ENCODE measurements at regions not wholly inside any gene's neighbourhood (a gene's known extent, or its start where the extent isn't known, plus 50 kb on each side); places are given as distances from the start of the nearest gene placed in this dataset.

- H3K9me3 ChIP-seq (ENCODE audit: control insufficient read depth, insufficient read depth, low read depth, low read length), result no peaks in the 10 kb centered on the region
- no peaks in the 10 kb centered on the region for H3K27me3 ChIP-seq (ENCODE audit: control insufficient read depth, insufficient read depth, low read length)
- DNase-seq (ENCODE audit: low read depth in 2 of 2), result no peak
Observed at GRCh38 chr2:41694536-41695049, 353.2 kb upstream of the PKDCC start.

GRCh38 chr2:41695198-41696113, 352.4 kb upstream of the PKDCC start:
- TF ChIP-seq CTCF (conservative IDR thresholded peaks at IDR 0.05 in 1 of 2, IDR thresholded peaks at IDR 0.05 in 1 of 2; ENCODE audit: low read depth in 1 of 2, low read length in 2 of 2) (no peak), EZH2 (IDR thresholded peaks at IDR 0.05; ENCODE audit: low read length, missing control alignments) (no peak)
- Histone ChIP-seq H3K9ac (ENCODE audit: insufficient read depth, low read length) (no peak overlapping the region), H4K20me1 (ENCODE audit: control insufficient read depth, extremely low read depth, insufficient read depth, low read length) (no peaks in the 10 kb centered on the region), H3K27ac (ENCODE audit: insufficient read depth, low read length) (no peak overlapping the region), H3K79me2 (ENCODE audit: control insufficient read depth, insufficient read depth, low read length) (no peaks in the 10 kb centered on the region), H3K4me1 (ENCODE audit: control insufficient read depth, extremely low read depth, insufficient read depth, low read length) (no peaks in the 10 kb centered on the region), H3K4me3 (replicated peaks in 1 of 4; ENCODE audit: control extremely low read depth in 1 of 4, insufficient read depth in 1 of 4, low read depth in 3 of 4, low read length in 4 of 4) (no peak overlapping the region), H3K4me2 (ENCODE audit: extremely low read depth, insufficient read depth, low read length) (no peak overlapping the region), H3K9me3 (ENCODE audit: control insufficient read depth, insufficient read depth, low read depth, low read length) (no peaks in the 10 kb centered on the region), H3K36me3 (ENCODE audit: control insufficient read depth, insufficient read depth, low read length) (no peaks in the 10 kb centered on the region), H3K27me3 (ENCODE audit: control insufficient read depth, insufficient read depth, low read length) (no peaks in the 10 kb centered on the region), H2AFZ (ENCODE audit: low read length) (no peak overlapping the region)
- no peak for DNase-seq (ENCODE audit: low read depth in 2 of 2)

More at GRCh38 chr2:41694536-41695049, 353.2 kb upstream of the PKDCC start:
- H3K4me3 ChIP-seq (replicated peaks in 1 of 4; ENCODE audit: control extremely low read depth in 1 of 4, insufficient read depth in 1 of 4, low read depth in 3 of 4, low read length in 4 of 4), result no peak overlapping the region
- H4K20me1 ChIP-seq (ENCODE audit: control insufficient read depth, extremely low read depth, insufficient read depth, low read length), result no peaks in the 10 kb centered on the region
- no peak overlapping the region for H3K27ac ChIP-seq (ENCODE audit: insufficient read depth, low read length)
- H3K4me2 ChIP-seq (ENCODE audit: extremely low read depth, insufficient read depth, low read length), result no peak overlapping the region
- H3K36me3 ChIP-seq (ENCODE audit: control insufficient read depth, insufficient read depth, low read length), result no peaks in the 10 kb centered on the region
- no peaks in the 10 kb centered on the region for H3K79me2 ChIP-seq (ENCODE audit: control insufficient read depth, insufficient read depth, low read length)
- TF ChIP-seq CTCF (conservative IDR thresholded peaks at IDR 0.05 in 1 of 2, IDR thresholded peaks at IDR 0.05 in 1 of 2; ENCODE audit: low read depth in 1 of 2, low read length in 2 of 2), result no peak
- TF ChIP-seq EZH2 (IDR thresholded peaks at IDR 0.05; ENCODE audit: low read length, missing control alignments), result no peak
- H3K9ac ChIP-seq (ENCODE audit: insufficient read depth, low read length), result no peak overlapping the region
- no peaks in the 10 kb centered on the region for H3K4me1 ChIP-seq (ENCODE audit: control insufficient read depth, extremely low read depth, insufficient read depth, low read length)
- H2AFZ ChIP-seq (ENCODE audit: low read length), result no peak overlapping the region

- DNase-seq (ENCODE audit: low read depth in 2 of 2), result no peak
- Histone ChIP-seq H3K36me3 (ENCODE audit: control insufficient read depth, insufficient read depth, low read length) (no peaks in the 10 kb centered on the region), H3K4me3 (replicated peaks in 1 of 4; ENCODE audit: control extremely low read depth in 1 of 4, insufficient read depth in 1 of 4, low read depth in 3 of 4, low read length in 4 of 4) (no peak overlapping the region), H2AFZ (ENCODE audit: low read length) (no peak overlapping the region), H3K9ac (ENCODE audit: insufficient read depth, low read length) (no peak overlapping the region), H3K27me3 (ENCODE audit: control insufficient read depth, insufficient read depth, low read length) (no peaks in the 10 kb centered on the region), H3K9me3 (ENCODE audit: control insufficient read depth, insufficient read depth, low read depth, low read length) (no peaks in the 10 kb centered on the region), H3K4me2 (ENCODE audit: extremely low read depth, insufficient read depth, low read length) (no peak overlapping the region), H4K20me1 (ENCODE audit: control insufficient read depth, extremely low read depth, insufficient read depth, low read length) (no peaks in the 10 kb centered on the region), H3K4me1 (ENCODE audit: control insufficient read depth, extremely low read depth, insufficient read depth, low read length) (no peaks in the 10 kb centered on the region), H3K79me2 (ENCODE audit: control insufficient read depth, insufficient read depth, low read length) (no peaks in the 10 kb centered on the region), H3K27ac (ENCODE audit: insufficient read depth, low read length) (no peak overlapping the region)
- TF ChIP-seq CTCF (conservative IDR thresholded peaks at IDR 0.05 in 1 of 2, IDR thresholded peaks at IDR 0.05 in 1 of 2; ENCODE audit: low read depth in 1 of 2, low read length in 2 of 2), result no peak
- TF ChIP-seq EZH2 (IDR thresholded peaks at IDR 0.05; ENCODE audit: low read length, missing control alignments), result no peak
Observed at GRCh38 chr2:41697389-41697788, 350.4 kb upstream of the PKDCC start.

All from fibroblast of lung (primary cell).